GM21515 (cell line): ENCODE measurements at regions not wholly inside any gene's neighbourhood (a gene's known extent, or its start where the extent isn't known, plus 50 kb on each side); places are given as distances from the start of the nearest gene placed in this dataset.

Source experiments
- ATAC-seq: cut with Tn5 transposase; IDR thresholded peaks from one replicate; pipeline ENCODE4 v1.9.1; 2021; ENCODE audit not compliant: unreplicated experiment

DNA sequence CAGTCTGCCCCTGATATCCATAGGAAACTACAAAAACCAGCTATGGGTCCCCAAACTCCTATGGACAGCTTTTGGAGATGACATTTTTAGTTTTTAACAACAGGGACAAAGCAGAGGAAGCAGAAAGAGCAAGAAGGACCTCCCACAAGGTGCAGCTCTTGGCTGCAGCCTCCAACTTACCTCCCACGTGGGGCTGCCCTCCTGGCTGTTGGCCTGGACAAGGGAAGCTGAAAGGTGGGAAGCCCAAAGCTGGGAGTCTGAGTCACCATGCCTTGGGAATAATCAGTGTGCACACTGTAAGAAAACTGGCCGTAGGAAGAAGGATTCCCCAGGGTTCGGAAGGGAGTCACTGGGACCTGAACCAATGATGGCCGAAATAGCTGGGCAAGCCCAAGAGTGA lies 51.8 kb upstream of the PAX1 start:
- ATAC-seq = no peak

DNA sequence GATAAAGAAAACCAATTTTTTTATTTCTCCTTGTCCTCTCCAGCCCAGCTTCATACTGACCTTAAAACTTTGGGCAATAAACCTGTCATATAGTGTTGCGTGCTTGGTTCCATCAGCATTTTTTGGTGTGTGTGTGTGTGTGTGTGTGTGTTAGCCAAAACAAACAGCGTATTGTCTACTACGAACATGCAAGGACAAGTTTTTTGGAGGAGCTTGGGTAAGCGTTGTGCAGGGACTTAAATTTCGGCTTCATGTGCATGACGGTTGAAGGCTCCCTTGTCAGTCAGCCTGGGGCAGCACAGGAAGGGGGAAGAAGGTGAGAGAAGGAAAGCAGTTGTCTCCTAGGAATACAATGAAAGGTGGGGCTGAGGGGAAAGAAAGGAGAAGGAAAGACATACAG lies 62.0 kb upstream of the PAX1 start:
- no peak for ATAC-seq

GRCh38 chr20:21640556-21640955 lies 64.9 kb upstream of the PAX1 start:
- no peak for ATAC-seq

DNA sequence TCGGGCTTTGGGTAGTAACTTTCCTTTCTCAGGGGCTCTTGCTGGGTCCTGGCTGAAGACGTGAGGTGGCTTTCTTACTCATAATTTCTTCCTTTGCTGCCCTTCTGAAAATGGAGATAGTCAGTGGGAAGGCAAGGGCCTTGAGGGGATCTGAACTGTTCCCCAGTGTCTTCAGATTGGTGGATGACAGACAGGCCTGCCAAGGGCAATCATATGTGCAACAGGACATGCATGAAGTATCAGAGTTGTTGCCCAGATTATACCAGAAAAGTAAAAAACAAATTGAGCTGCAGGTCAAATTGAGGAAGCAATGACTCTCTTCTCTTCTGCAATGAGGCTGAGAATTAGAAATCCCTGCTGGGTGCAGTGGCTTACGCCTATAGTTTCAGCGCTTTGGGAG lies 71.6 kb upstream of the PAX1 start:
- no peak for ATAC-seq

DNA sequence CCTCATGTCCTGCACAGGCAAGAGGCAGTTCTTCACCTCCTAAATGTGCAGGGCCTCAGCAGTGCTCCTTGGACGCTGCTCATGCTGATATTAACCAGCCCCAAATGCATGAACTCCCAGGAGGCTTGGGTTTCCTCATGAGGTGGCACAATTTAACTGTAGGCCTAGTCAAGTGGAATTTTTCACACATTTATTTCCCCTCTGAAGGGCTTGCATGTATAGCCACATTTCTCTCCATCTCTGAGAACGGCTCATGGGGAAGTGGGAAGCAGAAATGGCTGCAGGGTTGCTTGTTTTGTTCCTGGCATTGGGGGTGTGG lies 72.8 kb upstream of the PAX1 start:
- no peak for ATAC-seq

DNA sequence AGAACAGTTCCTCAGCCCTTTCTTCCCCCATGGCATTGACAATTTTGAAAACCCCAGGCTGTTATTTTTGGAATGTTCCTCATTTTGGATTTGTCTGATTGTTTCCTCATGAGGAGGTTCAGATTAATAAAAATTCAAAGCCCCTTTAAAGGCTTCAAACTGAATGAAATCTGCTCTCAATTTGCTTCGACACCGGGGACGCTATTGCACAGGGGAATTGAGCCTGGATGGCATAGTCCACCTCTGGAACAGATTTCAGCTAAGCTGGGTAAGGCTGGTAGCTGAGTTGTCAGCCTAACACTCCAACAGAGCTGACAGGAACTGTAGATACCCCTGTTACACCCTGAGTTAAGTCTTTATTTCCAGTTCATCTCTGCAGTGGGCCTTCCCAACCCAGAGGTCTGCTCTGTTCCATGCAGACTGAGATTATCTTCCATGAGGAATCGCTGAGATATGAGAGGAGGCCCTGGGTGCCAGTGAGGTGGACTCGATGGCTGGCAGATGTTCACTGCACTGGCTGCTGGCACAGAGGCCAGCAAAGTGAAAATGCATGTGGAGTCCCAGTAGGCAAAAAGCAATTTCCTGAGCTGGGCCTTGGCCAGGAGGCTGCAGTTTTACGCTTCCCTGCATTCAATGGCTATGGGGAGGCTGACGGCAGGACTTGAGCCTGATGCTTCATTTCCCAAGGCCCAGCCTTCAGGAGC lies 73.3 kb upstream of the PAX1 start:
- no peak for ATAC-seq

DNA sequence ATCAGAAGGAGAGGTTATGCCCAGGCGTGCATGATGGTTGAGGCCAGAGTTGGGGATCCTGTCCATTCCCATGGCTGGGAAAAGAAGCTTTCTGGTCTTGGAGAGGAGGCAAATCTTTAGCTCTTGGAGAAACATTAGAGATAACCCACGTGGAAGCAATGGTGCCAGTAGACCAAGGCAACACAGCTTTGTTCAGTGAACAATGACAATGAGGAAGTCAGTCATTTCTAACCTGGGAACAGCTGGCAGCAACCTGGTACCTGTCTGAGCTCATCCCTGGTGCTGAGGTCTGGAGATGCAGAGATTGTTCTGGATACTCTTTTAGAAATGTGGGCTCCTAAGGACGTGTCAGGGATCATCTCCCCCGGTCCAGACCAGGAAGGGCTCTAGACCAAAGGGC lies 76.7 kb upstream of the PAX1 start:
- no peak for ATAC-seq

DNA sequence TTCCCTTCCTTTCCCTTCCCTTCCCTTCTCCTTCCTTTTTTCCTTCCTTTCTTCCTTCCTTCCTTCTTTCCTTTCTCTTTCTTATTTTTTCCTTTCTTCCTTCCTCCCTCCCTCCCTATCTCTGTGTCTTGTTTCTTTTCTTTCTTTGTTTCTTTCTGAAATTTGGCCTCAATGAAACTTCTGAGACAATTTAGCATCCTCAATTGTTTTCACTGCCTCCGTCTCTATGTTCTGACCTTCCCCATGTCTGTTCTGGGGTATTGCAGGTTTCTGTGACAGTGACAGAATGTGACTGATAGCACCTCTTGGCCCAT lies 81.7 kb upstream of the PAX1 start:
- ATAC-seq = no peak

DNA sequence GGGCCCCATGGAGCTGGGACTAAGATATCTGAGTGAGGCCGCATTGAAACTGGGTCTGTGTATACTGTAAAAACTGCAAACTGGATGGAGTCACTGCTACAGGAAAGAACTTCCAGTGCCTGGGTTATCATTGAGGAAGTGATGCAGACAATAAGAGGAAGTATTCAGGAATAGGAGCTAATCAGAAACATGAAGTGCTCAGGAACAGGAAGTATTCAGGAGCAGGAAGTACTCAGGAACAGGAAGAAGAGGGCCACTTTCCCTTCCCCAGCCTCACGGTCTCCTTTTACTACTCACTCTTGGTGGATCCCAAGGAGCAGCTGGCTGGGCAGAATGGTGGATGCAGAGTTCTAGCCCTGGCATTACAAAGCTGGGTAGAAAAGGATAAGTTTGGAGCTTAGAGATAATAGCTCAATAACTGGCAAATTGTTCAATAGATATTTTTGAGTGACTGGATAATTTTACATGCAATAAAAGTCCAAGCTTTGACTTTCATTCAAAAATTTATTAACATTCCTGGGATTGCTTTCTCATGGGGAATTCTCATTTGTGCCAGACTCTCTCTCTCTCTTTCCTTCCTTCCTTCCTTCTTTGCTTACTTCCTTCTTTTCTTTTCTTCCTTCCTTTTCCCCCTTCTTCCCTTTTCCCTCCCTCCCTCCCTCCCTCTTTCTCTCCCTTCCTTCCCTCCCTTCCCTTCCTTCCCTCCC lies 82.2 kb upstream of the PAX1 start:
- ATAC-seq = no peak

- no peak for ATAC-seq
These were observed 83.2 kb upstream of the PAX1 start for GRCh38 chr20:21622097-21622857.

DNA sequence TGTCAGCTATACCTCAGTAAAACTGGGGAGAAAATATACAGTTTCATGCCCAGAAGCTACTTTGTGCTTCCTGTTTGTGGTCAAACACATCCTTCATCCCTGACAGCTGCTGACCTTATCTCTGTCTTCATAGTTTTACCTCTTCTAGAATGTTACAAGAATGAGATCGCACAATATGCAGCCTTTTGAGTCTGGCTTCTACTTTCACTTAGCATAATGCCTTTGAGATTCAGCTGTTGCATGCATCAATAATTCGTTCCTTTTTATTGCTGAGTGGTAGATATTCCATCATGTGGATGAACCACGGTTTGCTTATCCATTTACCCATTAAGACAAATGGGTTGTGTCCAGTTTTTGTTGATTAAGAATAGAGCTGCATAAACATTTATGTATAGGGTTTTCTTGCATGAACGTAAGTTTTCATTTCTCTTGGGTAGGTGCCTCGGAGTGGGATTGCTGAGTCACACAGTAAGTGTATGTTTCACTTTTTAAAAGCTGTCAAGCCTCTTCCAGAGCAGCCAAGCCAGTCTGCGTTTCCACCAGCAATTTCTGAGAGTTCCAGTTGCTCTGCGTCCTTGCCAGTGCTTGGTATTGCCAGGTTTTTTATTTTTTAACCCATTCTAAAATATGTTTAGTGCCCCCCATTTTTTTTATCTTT lies 86.6 kb upstream of the PAX1 start:
- peak; percentile 58 for ATAC-seq

GRCh38 chr20:21615617-21616080 lies 89.8 kb upstream of the PAX1 start:
- ATAC-seq = peak; percentile 57

- no peak for ATAC-seq
These were observed 90.5 kb upstream of the PAX1 start for GRCh38 chr20:21614980-21615379.

DNA sequence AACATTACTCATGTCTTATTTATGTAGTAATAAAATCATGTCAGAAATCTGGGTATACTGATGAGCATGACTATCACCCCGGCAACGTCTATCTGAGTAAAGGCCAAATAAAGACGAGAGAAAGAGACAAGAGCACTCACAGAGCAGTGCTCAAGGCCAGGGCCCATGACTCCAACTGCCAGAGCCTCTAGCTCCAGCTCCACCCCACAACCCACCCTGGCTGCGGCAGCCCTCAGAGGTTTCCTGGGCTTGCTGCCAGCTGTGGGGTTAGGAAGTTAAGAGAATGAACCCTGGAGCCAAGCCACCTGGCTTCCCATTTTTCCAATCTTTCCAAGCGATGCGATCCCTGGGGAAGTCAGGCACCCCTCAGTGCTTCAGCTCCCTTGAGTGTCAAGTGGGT lies 92.0 kb upstream of the PAX1 start:
- no peak for ATAC-seq

GRCh38 chr20:21609981-21610380 lies 95.5 kb upstream of the PAX1 start:
- ATAC-seq = no peak

GRCh38 chr20:21609221-21609620 lies 95.4 kb upstream of the NKX2-2 start:
- no peak for ATAC-seq

DNA sequence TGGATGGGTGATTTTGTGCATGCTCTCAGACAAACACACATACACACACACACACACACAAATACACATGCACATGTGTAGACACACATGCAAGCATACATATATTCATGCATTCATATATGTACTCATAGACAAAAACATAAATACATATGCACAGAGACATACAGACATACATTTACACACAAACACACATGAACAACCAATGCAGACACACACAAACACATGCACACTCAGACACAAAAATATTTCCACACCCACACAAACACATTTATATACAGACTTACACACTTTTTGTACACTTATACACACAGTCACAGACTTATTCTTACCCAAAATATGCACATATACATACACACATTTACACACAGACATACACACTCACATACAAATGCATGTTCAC lies 94.9 kb upstream of the NKX2-2 start:
- ATAC-seq = no peak

DNA sequence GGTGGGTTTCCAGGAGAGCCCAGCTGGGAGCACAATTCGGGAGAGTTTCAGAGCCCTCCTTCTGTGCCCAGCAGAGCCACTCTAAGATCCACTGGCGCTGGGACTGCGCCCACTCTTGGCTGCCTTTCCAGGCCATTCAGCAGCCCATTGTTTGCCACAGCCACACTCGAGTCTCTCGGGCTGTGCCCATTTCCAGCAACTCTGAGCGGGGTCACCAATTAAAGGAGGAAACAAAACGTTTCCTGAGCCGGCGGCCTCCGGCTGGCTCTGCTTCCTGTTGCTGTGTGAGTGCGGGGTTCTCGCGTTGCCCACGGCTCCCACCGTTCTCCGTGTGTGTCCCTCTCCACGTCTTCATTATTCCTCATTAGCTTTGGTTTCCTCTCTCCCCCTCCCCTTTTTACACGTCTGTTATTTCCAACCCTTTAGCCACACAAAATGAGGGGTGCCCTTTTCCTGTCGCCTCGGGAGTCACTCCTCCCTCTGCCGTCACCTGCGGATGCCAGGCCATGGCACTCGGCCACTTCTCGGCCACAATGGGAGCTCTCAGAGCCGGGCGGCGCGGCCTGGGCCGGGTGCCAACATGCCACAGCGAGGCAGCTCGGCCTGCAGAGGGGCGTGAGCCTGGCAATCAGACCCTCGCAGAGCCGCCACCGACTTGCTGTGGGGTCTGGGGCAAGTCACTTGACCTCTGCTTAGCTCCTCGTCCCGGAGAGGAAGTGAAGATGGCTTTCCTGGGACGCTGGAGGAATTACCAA lies 94.3 kb upstream of the NKX2-2 start:
- no peak for ATAC-seq

DNA sequence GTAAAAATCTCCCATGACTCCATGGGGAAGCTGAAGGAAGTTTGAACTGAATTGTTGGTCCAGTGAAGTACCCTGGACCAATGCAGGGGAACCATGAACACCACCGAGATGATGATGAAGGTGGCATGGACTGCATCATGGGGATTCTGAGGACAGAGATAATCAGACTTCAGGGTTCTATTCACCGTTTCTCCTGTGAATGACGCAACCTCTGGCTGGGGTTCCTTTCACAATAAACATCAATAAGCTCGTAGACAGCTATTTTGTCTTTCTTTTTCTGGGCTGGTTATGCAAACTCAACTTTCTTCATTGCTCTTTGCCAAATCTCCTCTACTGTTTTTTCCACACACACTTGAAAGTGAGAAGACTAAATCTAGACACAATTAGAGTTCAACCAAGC lies 87.9 kb upstream of the NKX2-2 start:
- no peak for ATAC-seq

DNA sequence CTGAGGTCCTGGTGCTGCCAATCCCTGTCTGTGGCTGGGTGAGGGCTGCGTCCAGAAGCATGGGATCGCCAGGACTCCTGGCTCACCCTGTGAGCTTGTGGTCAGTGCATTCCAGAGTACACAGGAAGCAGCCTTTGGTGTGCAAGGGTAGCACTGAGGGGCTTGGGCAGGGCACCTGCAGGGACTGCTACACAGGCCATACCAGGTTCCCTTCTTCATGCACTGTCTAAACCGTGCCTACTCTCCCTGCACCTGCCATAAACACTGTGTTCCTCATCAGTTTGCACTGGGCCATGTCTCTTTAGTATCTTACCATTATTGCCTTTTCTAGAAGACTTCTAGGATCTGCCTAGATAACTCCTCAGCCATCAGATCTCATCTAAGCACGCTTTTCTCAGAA lies 72.8 kb upstream of the NKX2-2 start:
- ATAC-seq = no peak

DNA sequence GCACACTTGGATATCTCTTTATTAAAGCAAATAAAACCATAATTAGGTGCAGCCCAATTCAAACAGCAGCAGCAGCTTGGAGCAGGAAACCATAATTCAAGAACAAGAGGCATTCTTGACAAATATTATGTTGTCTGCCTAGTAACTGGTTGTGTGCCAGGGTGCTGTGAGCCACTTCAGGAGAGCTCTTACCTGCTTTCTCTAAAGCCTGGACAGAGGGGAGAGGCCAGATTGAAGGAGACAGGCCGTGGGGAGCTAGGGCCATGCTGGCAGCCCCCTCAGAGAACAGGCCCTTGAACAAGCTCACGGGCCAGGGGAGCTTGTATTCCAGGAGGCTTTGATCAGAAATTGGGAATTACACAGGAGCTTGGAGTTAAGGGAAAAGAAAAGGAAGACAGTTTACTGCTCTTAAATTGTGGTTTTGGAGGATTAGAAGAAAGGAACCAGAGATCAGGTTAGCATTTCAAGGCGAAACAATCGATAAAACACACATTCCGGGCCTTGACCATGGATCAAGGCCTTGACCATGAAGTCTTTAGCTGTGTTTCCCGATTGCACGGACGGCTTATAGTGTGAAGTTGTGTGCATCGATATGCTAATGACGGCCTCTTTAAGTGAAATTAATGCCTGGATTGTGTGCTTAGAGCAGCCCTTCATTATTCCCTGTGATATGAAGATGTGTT lies 69.8 kb upstream of the NKX2-2 start:
- ATAC-seq = no peak
